ENCODE measurements at regions not wholly inside any gene's neighbourhood (a gene's known extent, or its start where the extent isn't known, plus 50 kb on each side); places are given as distances from the start of the nearest gene placed in this dataset.
"Not testable (repeated sequence)": the region's sequence is repeated elsewhere in the genome, so short reads cannot be mapped to it uniquely, and the experiment has no call there.

GRCh38 chr11:106517426-106517825 lies 440.0 kb downstream of the AASDHPPT start:
- DNase-seq (ENCODE audit: low spot score): no peak
- in situ Hi-C loops (cut with MboI; ENCODE audit: low pct_unique_long_range_greater_than_20kb, low sequenced_read_pairs, unreplicated experiment): no loop called here
- no peak for TF ChIP-seq CTCF (IDR thresholded peaks at IDR 0.05; ENCODE audit: extremely low read depth, insufficient read depth, missing control alignments)

GRCh38 chr11:106520146-106520912 lies 442.9 kb downstream of the AASDHPPT start:
- no peak for DNase-seq (ENCODE audit: low spot score)
- in situ Hi-C loops (cut with MboI; ENCODE audit: low pct_unique_long_range_greater_than_20kb, low sequenced_read_pairs, unreplicated experiment): no loop called here
- TF ChIP-seq CTCF (IDR thresholded peaks at IDR 0.05; ENCODE audit: extremely low read depth, insufficient read depth, missing control alignments): no peak

GRCh38 chr11:106520920-106521319 lies 443.5 kb downstream of the AASDHPPT start:
- no peak for DNase-seq (ENCODE audit: low spot score)

GRCh38 chr11:106523171-106523570 lies 445.7 kb downstream of the AASDHPPT start:
- no peak for TF ChIP-seq CTCF (IDR thresholded peaks at IDR 0.05; ENCODE audit: extremely low read depth, insufficient read depth, missing control alignments)
- DNase-seq (ENCODE audit: low spot score): no peak
- in situ Hi-C loops (cut with MboI; ENCODE audit: low pct_unique_long_range_greater_than_20kb, low sequenced_read_pairs, unreplicated experiment): no loop called here

More at GRCh38 chr11:106520920-106521319, 443.5 kb downstream of the AASDHPPT start:
- in situ Hi-C loops (cut with MboI; ENCODE audit: low pct_unique_long_range_greater_than_20kb, low sequenced_read_pairs, unreplicated experiment): no loop called here
- no peak for TF ChIP-seq CTCF (IDR thresholded peaks at IDR 0.05; ENCODE audit: extremely low read depth, insufficient read depth, missing control alignments)

- no peak for DNase-seq (ENCODE audit: low spot score)
- no peak for TF ChIP-seq CTCF (IDR thresholded peaks at IDR 0.05; ENCODE audit: extremely low read depth, insufficient read depth, missing control alignments)
- in situ Hi-C loops (cut with MboI; ENCODE audit: low pct_unique_long_range_greater_than_20kb, low sequenced_read_pairs, unreplicated experiment): no loop called here
Observed at GRCh38 chr11:106523921-106524320, 446.5 kb downstream of the AASDHPPT start.

- no peak for DNase-seq (ENCODE audit: low spot score)
- in situ Hi-C loops (cut with MboI; ENCODE audit: low pct_unique_long_range_greater_than_20kb, low sequenced_read_pairs, unreplicated experiment): no loop called here
- no peak for TF ChIP-seq CTCF (IDR thresholded peaks at IDR 0.05; ENCODE audit: extremely low read depth, insufficient read depth, missing control alignments)
Observed at GRCh38 chr11:106524436-106524835, 447.0 kb downstream of the AASDHPPT start.

- in situ Hi-C loops (cut with MboI; ENCODE audit: low pct_unique_long_range_greater_than_20kb, low sequenced_read_pairs, unreplicated experiment); DNase-seq (ENCODE audit: low spot score): not testable (repeated sequence)
Observed at GRCh38 chr11:106531648-106532047, 454.2 kb downstream of the AASDHPPT start.
